ENCODE measurements at regions not wholly inside any gene's neighbourhood (a gene's known extent, or its start where the extent isn't known, plus 50 kb on each side); places are given as distances from the start of the nearest gene placed in this dataset.

GRCh38 chr12:89796798-89797382, 88.3 kb upstream of the ATP2B1 start:
- TF ChIP-seq POLR2A (IDR thresholded peaks at IDR 0.05) (no peak), CTCF (IDR thresholded peaks at IDR 0.05) (no peak)
